Body of pancreas (tissue), 4 donors: ENCODE measurements at regions not wholly inside any gene's neighbourhood (a gene's known extent, or its start where the extent isn't known, plus 50 kb on each side); places are given as distances from the start of the nearest gene placed in this dataset.

ENCODE experiments used
- ATAC-seq: fragments of 150-250 bp; one replicate; pipeline ENCODE4 v1.9.1; 2016
- DNase-seq, 4 donors: peaks; one replicate each; pipeline ENCODE4 v3.0.0-alpha.2; 2019
- H3K27ac ChIP-seq, 4 donors: fragments of 200-600 bp; sonication (generic); 1 replicate in 3 of 4; 2 replicates in 1 of 4; pipeline versions ENCODE4 v1.5.1 to v1.6.1; 2016 to 2019; ENCODE audit warnings: mild to moderate bottlenecking in 1 of 4, mixed read lengths in 1 of 4, moderate library complexity in 1 of 4
- H3K27me3 ChIP-seq, 2 donors: fragments of 200-600 bp; sonication (generic); one replicate each; pipeline ENCODE4 v1.6.0; 2016; ENCODE audit warnings: mild to moderate bottlenecking in 1 of 2
- H3K36me3 ChIP-seq, 2 donors: fragments of 200-600 bp; sonication (generic); replicated peaks in 1 of 2; 2 replicates each; pipeline ENCODE4 v1.5.1; 2016; ENCODE audit warnings: low read depth in 2 of 2; ENCODE audit not compliant: insufficient read depth in 1 of 2
- H3K4me1 ChIP-seq: fragments of 200-600 bp; sonication (generic); one replicate; pipeline ENCODE4 v1.6.0; 2016
- H3K4me3 ChIP-seq, 2 donors: fragments of 200-600 bp; sonication (generic); 1 replicate in 1 of 2; 2 replicates in 1 of 2; pipeline ENCODE4 v1.5.1; 2016 to 2019
- H3K9me3 ChIP-seq, 3 donors: fragments of 200-600 bp; sonication (generic); 1 replicate in 2 of 3; 2 replicates in 1 of 3; pipeline ENCODE4 v1.5.1; 2016
- POLR2A ChIP-seq, 3 donors: fragments of 450-650 bp; IDR thresholded peaks; one replicate each; pipeline ENCODE4 v1.6.1; 2016; ENCODE audit warnings: antibody characterized with exemption in 3 of 3, mild to moderate bottlenecking in 2 of 3
- WGBS, 2 donors: methylation state at CpG; one replicate each; pipeline ENCODE4 v1.1.5; 2017; 5-methylcytosine and 5-hydroxymethylcytosine counted together
- intact Hi-C: fragments of 100-400 bp; cut with DNase I; formaldehyde crosslinking; loops from one replicate; pipeline ENCODE4 v1.15.1; 2023
- TF ChIP-seq, protein P1 (sequence below), 7 experiments: fragments of 450-650 bp in 4 of 7; fragments of 200-600 bp in 3 of 7; sonication (generic) in 3 of 7; IDR thresholded peaks; one replicate each; pipeline ENCODE4 v1.5.1; 2016 to 2019; ENCODE audit warnings: antibody characterized with exemption in 7 of 7

DNA sequence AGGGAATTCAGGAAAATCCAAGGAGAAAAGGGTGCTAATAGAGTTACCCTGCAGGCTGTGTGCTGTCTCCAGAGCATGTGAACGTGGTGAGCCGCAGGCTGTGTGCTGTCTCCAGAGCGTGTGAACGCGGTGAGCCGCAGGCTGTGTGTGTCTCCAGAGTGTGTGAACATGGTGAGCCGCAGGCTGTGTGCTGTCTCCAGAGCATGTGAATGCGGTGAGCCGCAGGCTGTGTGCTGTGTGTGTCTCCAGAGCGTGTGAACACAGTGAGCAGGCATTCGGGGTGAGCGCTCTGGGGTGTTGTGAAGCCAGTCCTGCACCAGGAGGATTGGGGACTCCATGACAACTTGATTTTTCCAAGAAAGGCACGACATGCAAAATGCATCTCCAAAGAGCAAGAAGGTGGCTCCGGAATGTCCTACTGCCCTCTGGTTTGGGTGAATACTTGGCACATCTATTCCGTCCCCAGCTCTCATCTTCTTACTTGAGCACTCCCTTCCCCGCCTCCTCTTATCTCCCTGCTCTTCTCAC, 407.9 kb upstream of the SHH start:
- H3K36me3 ChIP-seq: no peaks in the 10 kb centered on the region
- no peaks in the 10 kb centered on the region for H3K9me3 ChIP-seq
- DNase-seq (no peak), ATAC-seq (no peak)
- no peak overlapping the region for H3K27ac ChIP-seq
- H3K4me3 ChIP-seq: no peak overlapping the region
- H3K27me3 ChIP-seq: no peaks in the 10 kb centered on the region
- 78% methylated on average over 16 of the region's 16 CpGs for WGBS, 2 donors
- H3K4me1 ChIP-seq: no peaks in the 10 kb centered on the region
- TF ChIP-seq POLR2A (IDR thresholded peaks at IDR 0.05): no peak
- TF ChIP-seq, protein P1, sequence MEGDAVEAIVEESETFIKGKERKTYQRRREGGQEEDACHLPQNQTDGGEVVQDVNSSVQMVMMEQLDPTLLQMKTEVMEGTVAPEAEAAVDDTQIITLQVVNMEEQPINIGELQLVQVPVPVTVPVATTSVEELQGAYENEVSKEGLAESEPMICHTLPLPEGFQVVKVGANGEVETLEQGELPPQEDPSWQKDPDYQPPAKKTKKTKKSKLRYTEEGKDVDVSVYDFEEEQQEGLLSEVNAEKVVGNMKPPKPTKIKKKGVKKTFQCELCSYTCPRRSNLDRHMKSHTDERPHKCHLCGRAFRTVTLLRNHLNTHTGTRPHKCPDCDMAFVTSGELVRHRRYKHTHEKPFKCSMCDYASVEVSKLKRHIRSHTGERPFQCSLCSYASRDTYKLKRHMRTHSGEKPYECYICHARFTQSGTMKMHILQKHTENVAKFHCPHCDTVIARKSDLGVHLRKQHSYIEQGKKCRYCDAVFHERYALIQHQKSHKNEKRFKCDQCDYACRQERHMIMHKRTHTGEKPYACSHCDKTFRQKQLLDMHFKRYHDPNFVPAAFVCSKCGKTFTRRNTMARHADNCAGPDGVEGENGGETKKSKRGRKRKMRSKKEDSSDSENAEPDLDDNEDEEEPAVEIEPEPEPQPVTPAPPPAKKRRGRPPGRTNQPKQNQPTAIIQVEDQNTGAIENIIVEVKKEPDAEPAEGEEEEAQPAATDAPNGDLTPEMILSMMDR (IDR thresholded peaks at IDR 0.05): no peak
- intact Hi-C loops: no loop called here

DNA sequence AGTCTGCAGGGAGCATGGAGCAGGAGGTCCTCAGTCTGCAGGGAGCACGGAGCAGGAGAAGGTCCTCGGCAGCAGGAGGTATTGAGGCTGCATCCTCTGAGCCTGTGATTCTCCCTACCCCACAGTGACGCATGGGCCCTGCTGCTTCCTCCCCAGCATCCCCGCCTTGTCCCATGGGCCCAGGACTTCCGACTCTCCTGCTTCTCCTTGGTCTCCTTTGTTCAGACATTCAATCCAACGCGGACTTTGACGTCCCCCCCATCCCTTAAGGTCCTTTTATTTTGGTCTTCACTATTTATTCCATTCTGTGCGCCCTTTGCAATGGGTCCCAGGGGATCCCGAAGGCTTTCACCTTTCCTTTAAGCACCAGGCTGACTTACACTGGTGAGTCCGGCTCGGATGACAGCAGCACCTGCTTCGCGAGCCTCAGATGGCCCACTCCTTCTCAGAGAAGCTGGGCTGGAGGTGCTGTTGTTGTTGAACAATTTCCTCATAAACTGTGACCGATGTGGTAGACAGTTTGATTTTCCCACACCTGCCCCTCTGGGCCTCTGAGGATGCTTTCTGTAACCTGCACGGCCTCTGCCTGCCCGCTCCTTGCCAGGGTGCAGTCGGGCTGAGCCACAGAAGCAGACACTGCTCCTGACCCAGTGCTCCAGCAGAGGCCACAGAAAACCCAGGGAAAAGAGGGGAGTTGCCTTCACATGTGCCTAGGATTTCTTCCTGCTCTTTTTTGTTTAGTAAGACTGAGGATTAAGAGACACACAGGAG, 407.2 kb upstream of the SHH start:
- Histone ChIP-seq H3K36me3 (no peaks in the 10 kb centered on the region), H3K9me3 (no peaks in the 10 kb centered on the region), H3K27ac (no peak overlapping the region), H3K27me3 (no peaks in the 10 kb centered on the region), H3K4me3 (no peak overlapping the region), H3K4me1 (no peaks in the 10 kb centered on the region)
- ATAC-seq (no peak), DNase-seq (no peak)
- 73 to 74% methylated on average over 18 of the region's 18 CpGs for WGBS, 2 donors
- TF ChIP-seq POLR2A (IDR thresholded peaks at IDR 0.05): no peak
- TF ChIP-seq, protein P1 (IDR thresholded peaks at IDR 0.05): no peak
- intact Hi-C loops: no loop called here

DNA sequence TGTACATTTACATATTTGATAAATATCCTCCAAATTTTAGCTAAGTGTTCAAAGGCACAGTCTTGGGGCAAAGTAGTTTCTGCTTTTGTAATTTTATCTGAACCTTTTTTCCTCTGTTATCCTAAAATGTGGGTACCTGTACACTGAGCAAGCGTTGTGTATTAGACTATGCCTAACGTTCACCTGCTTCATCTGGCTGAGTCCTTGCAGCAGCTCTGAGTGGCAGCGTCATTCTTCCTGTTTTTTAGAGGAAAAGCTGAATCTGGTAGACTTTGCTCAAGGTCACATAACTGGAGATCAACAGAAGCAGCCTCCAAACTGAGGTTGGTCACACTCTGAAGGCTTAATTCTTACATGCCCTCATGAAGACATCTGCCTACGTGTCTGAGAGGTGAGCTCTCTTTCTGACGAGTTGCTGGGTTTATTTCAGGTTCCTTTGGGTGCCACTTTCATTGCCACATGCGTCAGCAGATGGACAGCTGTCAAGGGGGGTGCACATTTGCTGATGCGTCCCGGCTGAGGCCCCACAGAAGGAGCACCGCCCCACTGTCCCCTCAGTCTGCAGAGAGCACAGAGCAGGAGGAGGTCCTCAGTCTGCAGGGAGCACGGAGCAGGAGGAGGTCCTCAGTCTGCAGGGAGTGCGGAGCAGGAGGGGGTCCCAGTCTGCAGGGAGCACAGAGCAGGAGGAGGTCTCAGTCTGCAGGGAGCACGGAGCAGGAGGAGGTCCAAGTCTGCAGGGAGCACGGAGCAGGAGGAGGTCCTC, 406.5 kb upstream of the SHH start:
- H3K27ac ChIP-seq: no peak overlapping the region
- TF ChIP-seq POLR2A (IDR thresholded peaks at IDR 0.05): no peak
- TF ChIP-seq, protein P1 (IDR thresholded peaks at IDR 0.05): no peak
- intact Hi-C loops: no loop called here
- H3K36me3 ChIP-seq: no peaks in the 10 kb centered on the region
- no peaks in the 10 kb centered on the region for H3K4me1 ChIP-seq
- 52 to 55% methylated on average over 13 of the region's 13 CpGs for WGBS, 2 donors
- H3K4me3 ChIP-seq: no peak overlapping the region
- DNase-seq: no peak
- no peaks in the 10 kb centered on the region for H3K9me3 ChIP-seq
- no peaks in the 10 kb centered on the region for H3K27me3 ChIP-seq
- no peak for ATAC-seq

DNA sequence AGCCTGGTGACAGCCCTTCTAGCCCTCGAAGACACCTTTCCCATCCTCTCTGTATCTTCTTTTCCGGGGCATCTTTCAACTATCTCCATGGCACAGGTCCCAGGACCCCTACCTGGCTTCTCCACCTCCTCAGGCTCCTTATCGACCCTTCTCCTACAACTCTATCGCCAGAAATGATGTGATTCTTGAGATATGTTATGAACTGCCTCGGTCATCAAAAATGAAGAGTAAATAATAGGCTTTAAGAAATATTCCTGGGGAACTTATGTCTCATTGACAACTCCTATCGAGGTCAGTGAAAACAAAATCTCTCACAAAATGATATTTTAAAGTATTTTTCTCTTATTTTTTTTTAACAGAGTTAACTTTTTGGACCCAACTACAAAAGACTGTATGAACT, 405.5 kb upstream of the SHH start:
- Histone ChIP-seq H3K9me3 (no peaks in the 10 kb centered on the region), H3K36me3 (no peaks in the 10 kb centered on the region), H3K4me3 (no peak overlapping the region), H3K4me1 (no peaks in the 10 kb centered on the region), H3K27ac (no peak overlapping the region), H3K27me3 (no peaks in the 10 kb centered on the region)
- 73% methylated on average over 6 of the region's 6 CpGs for WGBS, 2 donors
- TF ChIP-seq, protein P1 (IDR thresholded peaks at IDR 0.05): no peak
- no peak for TF ChIP-seq POLR2A (IDR thresholded peaks at IDR 0.05)
- DNase-seq: no peak
- ATAC-seq: no peak
- intact Hi-C loops: no loop called here
